Common myeloid progenitor, CD34-positive (primary cell): ENCODE measurements at regions not wholly inside any gene's neighbourhood (a gene's known extent, or its start where the extent isn't known, plus 50 kb on each side); places are given as distances from the start of the nearest gene placed in this dataset.
A peak's percentile ranks its signal among the peaks of the same experiment; 100 is the strongest.
"Not testable (repeated sequence)": the region's sequence is repeated elsewhere in the genome, so short reads cannot be mapped to it uniquely, and the experiment has no call there.

ENCODE experiments used
- CTCF ChIA-PET: fragments of 350-600 bp; sonication (Branson Sonifier 250); formaldehyde crosslinking; loops from one replicate; lab custom pipeline; 2021; ENCODE audit warnings: antibody characterized with exemption; lab: Charles Lee
- POLR2A ChIA-PET: fragments of 350-600 bp; sonication (Branson Sonifier 250); formaldehyde crosslinking; loops from one replicate; lab custom pipeline; 2021; ENCODE audit warnings: antibody characterized with exemption; lab: Charles Lee
- DNase-seq, 3 donors: peaks; one replicate each; pipeline versions ENCODE4 v3.0.0 to v3.0.0-alpha.2; 2013
- H3K27ac ChIP-seq, 2 experiments: 1 replicate in 1 of 2; 2 replicates in 1 of 2; pipeline ENCODE4 v1.7.0; 2013; ENCODE audit warnings: inconsistent platforms in 2 of 2, low read length in 2 of 2, mild to moderate bottlenecking in 2 of 2, low read depth in 1 of 2, moderate library complexity in 1 of 2; ENCODE audit not compliant: severe bottlenecking in 2 of 2, insufficient read depth in 1 of 2, poor library complexity in 1 of 2
- H3K27me3 ChIP-seq, 5 experiments: replicated peaks in 2 of 5; 1 replicate in 3 of 5; 2 replicates in 2 of 5; pipeline versions ENCODE4 v1.6.1 to v1.7.0; 2013; ENCODE audit warnings: low read length in 4 of 5, mild to moderate bottlenecking in 2 of 5, moderate library complexity in 2 of 5, inconsistent platforms in 1 of 5; ENCODE audit not compliant: insufficient read depth in 5 of 5, control insufficient read depth in 4 of 5
- H3K36me3 ChIP-seq, 4 experiments: 1 replicate in 2 of 4; 2 replicates in 2 of 4; pipeline versions ENCODE4 v1.6.1 to v1.7.0; 2013; ENCODE audit warnings: low read length in 3 of 4, control low read depth in 1 of 4, mild to moderate bottlenecking in 1 of 4; ENCODE audit not compliant: control insufficient read depth in 4 of 4, insufficient read depth in 4 of 4
- H3K4me1 ChIP-seq, 4 experiments: 1 replicate in 3 of 4; 2 replicates in 1 of 4; pipeline versions ENCODE4 v1.6.1 to v1.7.1; 2013; ENCODE audit warnings: low read length in 3 of 4, mild to moderate bottlenecking in 3 of 4, control low read depth in 1 of 4, inconsistent platforms in 1 of 4, moderate library complexity in 1 of 4; ENCODE audit not compliant: control insufficient read depth in 4 of 4, insufficient read depth in 4 of 4; ENCODE audit errors: control extremely low read depth in 1 of 4
- H3K4me3 ChIP-seq, 7 experiments: 1 replicate in 4 of 7; 2 replicates in 3 of 7; pipeline versions ENCODE4 v1.5.1 to v1.7.0; 2013; ENCODE audit warnings: mild to moderate bottlenecking in 7 of 7, low read length in 6 of 7, moderate library complexity in 6 of 7, inconsistent platforms in 2 of 7, low read depth in 2 of 7, control low read depth in 1 of 7; ENCODE audit not compliant: insufficient read depth in 4 of 7, control insufficient read depth in 1 of 7; ENCODE audit errors: extremely low read depth in 1 of 7
- H3K9me3 ChIP-seq, 5 experiments: 1 replicate in 4 of 5; 2 replicates in 1 of 5; pipeline versions ENCODE4 v1.6.1 to v1.7.1; 2013; ENCODE audit warnings: low read length in 4 of 5, mild to moderate bottlenecking in 2 of 5, inconsistent platforms in 1 of 5, low read depth in 1 of 5, moderate library complexity in 1 of 5; ENCODE audit not compliant: control insufficient read depth in 4 of 5, insufficient read depth in 2 of 5; ENCODE audit errors: control extremely low read depth in 1 of 5
- WGBS: methylation state at CpG from one replicate; pipeline ENCODE4 v1.1.5; 2013; ENCODE audit not compliant: insufficient coverage; 5-methylcytosine and 5-hydroxymethylcytosine counted together

DNA sequence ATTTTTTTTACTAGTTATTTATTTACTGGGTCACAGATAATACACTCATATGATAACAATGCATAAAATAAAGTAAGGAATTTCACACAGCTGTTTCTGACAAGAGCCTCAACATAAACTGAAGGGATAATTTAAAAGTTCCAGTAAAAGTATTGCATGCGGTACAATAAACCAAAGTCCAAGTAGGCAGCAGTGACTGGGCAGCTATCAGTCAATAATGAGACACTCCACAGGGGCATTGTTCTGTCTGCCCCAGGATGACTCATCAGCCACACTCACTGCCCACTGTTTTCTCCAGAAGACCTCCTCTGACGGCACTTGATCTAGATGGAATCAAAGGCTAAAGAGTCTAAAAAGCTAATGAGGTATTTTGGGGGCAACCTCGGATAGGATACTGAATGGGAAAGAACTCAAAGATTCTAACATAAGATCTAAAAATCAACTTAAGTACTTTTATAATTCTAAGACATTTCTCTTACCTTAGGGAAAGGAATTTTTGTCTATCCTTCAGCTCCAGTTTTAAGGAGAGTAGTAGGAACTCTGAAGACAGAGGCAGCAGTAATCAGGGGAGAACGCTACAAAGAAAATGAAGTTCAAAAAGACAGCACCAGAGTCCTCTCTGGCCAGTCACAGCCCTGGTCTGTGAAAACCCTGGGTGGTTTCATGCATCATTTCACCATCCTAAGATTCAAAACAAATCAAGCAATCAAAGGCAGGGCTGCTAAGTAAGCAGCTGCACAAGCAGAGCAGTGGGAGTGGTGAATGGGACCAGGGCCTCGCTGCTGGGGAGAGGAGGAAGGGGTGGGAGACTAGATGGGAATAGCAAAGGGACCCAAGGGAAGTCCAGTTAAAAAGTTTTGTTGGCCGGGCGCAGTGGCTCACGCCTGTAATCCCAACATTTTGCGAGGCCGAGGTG lies 175.1 kb downstream of the AVL9 start:
- no peak for DNase-seq
- H3K27ac ChIP-seq: peak overlapping the region in 1 of 2 experiments; percentile 17

DNA sequence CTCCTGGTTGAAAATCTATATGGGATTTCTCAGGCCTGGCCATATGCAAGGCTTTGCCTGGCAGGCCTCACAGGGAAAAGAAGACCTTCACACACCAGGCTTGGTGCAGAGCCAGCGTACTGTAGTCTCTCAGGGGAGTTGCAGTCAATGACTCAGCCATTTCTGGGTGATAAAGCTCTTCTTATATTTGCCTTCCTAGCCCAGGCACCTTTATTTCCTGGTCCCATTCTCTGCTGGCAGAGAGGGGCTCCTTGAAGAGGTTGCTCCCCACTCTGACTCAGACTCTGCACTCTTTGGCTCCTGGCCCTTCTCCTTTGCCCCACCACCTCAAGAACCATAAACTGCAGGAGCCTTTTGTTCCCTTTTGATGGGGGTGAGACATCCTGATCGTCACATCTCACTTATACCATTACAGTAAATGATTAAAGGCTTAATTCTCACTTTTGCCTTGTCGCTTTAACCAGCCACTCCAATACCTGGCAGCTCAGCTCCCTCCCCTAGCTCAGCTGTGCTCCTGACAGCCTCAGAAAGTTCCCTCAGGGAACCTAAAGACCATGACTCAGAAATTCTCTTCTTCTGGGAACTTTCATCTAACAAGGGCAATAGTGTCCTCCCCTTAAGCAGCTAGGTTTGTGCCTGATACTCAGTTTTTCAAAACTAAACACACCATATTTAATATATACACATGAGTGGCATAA lies 174.0 kb downstream of the AVL9 start:
- H3K27me3 ChIP-seq, H3K4me3 ChIP-seq, H3K4me1 ChIP-seq, CTCF ChIA-PET, POLR2A ChIA-PET, H3K9me3 ChIP-seq, H3K36me3 ChIP-seq: not testable (repeated sequence)
- DNase-seq: peak in 1 of 3 donors; percentile 3
- WGBS: 100% methylated on average over 2 of the region's 3 CpGs
- H3K27ac ChIP-seq: peak overlapping the region in 1 of 2 experiments; percentile 56

More for the DNA sequence above, 175.1 kb downstream of the AVL9 start:
- no peak overlapping the region for H3K4me3 ChIP-seq
- peaks cover 0 to 9% (median 2%) of the 10 kb centered on the region in 4 experiments for H3K36me3 ChIP-seq
- ChIA-PET CTCF (no interaction called here), POLR2A (no interaction called here)
- peaks cover 0 to 8% (median 2%) of the 10 kb centered on the region in 5 experiments for H3K9me3 ChIP-seq
- 100% methylated on average over 2 of the region's 10 CpGs for WGBS
- no peaks in the 10 kb centered on the region for H3K4me1 ChIP-seq
- no peaks in the 10 kb centered on the region for H3K27me3 ChIP-seq

DNA sequence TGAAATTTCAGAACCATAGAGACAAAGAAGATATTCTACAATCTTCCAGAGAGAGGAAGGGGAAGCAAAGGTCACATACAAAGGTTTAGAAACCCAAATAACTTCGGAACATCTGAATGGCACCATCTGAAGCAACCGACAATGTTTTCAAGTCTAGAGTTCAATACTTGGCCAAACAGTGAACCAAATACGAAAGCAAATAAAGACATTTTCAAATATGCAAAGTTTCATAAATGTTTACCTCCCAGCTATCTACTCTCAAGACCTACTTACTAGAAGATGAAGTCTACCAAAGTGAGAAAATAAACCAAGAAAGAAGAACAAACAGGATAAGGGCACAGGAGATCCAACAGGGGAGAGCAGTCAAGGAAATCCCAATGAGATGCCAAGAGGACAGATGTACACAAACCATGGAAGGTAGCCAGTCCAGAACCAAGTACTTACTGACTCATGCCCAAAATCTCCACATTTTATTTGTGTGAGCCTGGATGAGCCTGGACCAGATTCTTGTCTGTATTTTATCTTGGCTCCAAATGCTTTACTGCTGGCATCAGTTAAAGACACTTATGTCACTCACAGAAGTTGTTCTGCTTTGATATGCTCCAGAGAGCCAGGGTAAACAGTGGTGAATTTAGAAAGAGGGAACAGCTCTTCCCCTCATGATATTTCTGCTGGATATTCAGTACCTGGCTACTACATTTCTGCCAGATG lies 173.3 kb downstream of the AVL9 start:
- POLR2A ChIA-PET, DNase-seq, H3K9me3 ChIP-seq, H3K36me3 ChIP-seq, H3K4me3 ChIP-seq, H3K4me1 ChIP-seq, H3K27me3 ChIP-seq, CTCF ChIA-PET: not testable (repeated sequence)
- 70% methylated on average over 2 of the region's 3 CpGs for WGBS
- H3K27ac ChIP-seq: peak overlapping the region in 1 of 2 experiments; percentile 56

DNA sequence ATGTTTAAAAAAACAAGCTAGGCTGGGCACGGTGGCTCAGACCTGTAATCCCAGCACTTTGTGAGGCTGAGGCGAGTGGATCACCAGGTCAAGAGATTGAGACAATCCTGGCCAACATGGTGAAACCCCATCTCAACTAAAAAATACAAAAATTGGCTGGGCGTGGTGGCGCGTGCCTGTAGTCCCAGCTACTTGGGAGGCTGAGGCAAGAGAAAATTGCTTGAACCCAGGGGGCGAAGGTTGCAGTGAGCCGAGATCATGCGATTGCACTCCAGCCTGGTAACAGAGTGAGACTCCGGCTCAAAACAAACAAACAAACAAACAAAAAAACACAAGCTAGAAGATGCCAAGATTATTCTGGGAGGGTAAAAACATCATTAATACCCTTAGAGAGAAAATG lies 172.3 kb downstream of the AVL9 start:
- H3K4me1 ChIP-seq, H3K9me3 ChIP-seq, CTCF ChIA-PET, H3K36me3 ChIP-seq, H3K27me3 ChIP-seq, H3K4me3 ChIP-seq, H3K27ac ChIP-seq, DNase-seq, POLR2A ChIA-PET: not testable (repeated sequence)
- WGBS: 97% methylated on average over 6 of the region's 9 CpGs

DNA sequence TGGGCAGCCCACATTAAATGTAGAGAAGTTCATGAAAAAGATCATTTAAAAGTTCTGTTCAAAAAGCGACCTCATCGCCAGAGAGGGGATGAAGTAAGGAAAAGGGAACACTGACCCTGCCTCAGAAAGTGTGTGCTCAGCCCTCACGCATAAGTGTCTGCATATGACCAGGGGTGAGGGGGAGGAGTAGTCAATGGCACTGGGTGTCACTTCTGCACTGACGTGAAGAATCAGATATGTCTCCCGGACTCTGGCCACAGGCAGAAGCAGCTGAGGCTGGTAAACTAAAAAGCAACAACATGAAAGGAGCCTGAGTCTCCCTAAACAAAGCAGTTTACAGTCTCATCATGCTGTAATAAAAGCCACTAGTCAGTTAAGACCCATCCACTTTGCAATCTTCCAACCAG lies 168.5 kb downstream of the AVL9 start:
- H3K9me3 ChIP-seq, H3K36me3 ChIP-seq, CTCF ChIA-PET, DNase-seq, H3K4me1 ChIP-seq, POLR2A ChIA-PET, H3K27me3 ChIP-seq, H3K4me3 ChIP-seq: not testable (repeated sequence)
- peak overlapping the region in 1 of 2 experiments; percentile 43 for H3K27ac ChIP-seq
- no CpG with 5 or more reads among the region's 5 CpGs for WGBS

DNA sequence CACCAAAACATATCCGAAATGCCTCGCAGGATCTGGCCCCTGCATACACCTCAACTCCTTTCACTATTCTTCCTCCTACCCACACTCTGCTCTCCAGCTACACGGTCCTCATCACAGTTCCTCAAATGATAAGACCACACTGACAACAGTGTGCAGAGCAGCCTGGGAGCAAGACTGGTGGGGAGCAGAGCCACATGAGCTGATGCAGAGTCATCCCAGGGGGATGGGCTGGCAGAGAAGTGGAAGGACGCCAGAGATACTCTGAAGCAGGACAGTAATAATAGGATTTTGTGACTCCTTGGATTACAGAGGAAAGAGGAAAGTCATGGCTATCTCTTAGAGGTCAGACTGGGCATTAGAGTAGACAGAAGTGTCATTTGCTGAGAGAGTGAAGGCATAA lies 167.2 kb downstream of the AVL9 start:
- H3K9me3 ChIP-seq, CTCF ChIA-PET, H3K27me3 ChIP-seq, H3K4me1 ChIP-seq, POLR2A ChIA-PET, H3K27ac ChIP-seq, H3K36me3 ChIP-seq, H3K4me3 ChIP-seq: not testable (repeated sequence)
- peak in 2 of 3 donors; percentile 25 to 40 for DNase-seq
- no CpG with 5 or more reads among the region's 4 CpGs for WGBS
